ENCODE measurements at regions not wholly inside any gene's neighbourhood (a gene's known extent, or its start where the extent isn't known, plus 50 kb on each side); places are given as distances from the start of the nearest gene placed in this dataset.
"Not testable (repeated sequence)": the region's sequence is repeated elsewhere in the genome, so short reads cannot be mapped to it uniquely, and the experiment has no call there.

DNA sequence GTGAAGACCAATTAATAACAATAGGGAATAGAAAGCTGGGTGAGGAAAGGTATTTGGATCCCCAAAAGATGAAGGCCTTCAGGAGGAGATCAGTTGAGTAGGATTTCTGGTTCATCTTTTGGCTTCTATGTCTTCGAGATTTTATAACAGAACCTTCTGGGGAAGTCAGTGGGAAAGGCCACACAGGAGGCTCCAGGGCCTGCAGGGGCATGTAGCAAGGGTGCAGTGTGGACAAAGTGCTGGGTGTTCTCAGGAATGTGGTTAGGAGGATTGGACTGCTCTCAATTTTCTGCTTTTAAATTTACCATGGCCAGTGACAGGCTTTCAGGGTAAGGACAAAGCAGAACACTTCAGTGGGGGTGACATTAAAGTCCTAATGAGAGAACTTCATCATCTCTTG is 378.0 kb downstream of the CCSER2 start:
- DNase-seq: no peak

DNA sequence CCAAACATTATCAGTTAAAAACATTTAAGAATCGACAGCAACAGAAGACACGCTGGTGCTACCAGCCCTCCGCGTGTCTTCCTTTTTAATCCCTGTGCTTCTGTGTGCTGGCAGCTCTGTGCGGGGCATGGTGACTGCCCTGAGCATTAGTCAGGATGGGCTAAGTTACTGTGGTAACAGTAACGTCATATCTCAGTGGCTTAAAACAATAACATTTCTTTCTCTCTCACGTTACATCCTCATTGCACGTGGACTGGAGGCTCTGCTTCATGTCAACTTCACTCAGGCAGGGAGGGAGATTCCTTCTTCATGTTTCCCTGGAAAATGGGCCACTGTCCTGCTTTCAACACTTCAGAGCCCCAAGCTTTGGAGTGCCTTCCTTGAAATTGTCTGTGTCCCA is 378.5 kb downstream of the CCSER2 start:
- no peak for DNase-seq

DNA sequence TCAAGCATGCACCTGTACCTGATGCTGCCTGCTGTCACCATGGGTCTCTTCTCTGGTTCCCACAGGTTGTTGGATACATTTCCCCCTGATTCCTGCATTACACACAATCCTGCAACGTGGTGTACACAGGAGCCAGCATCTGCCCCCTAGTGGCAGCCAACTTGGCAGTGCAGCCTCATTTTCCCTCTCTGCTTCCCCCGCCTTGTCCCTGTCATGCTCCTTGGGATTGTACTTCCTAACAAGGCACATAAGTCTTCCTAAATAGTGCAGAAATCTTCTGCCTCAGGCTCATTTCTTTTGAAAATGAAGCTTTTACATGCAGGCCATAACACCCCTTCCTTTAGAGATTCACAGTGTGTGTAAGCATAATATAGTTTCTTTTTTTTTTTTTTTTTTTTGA is 387.5 kb downstream of the CCSER2 start:
- no peak for DNase-seq

DNA sequence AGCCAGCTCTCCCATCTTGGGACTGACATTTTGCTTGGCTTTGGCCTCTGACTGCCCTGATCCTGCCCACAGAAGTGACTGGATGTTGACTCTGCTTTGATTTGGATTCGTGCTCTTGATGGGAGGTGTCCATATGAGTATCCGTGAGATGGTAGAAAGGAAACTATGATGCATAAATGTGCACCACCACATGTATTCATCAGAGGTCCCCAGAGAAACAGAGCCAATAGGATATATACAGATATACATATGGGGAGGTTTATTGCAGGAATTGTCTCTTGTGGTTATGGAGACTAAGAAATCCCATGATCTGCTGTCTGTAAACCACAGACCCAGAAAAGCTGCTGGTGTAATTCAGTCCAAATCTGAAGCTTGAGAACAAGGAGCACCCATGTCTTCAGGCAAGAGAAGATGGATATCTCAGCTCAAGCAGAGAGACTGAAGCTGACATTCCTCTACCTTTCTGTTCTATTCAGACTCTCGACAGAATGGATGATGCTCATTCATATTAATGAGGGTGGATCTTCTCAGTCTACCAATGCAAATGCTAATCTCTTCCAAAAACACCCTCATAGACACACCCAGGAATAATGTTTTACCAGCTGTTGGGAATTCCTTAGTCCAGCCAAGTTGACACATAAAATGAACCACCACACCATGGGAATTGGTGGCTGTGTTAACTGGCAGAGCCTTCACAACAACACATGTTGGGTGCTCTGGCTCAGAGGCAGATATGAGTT is 390.7 kb downstream of the CCSER2 start:
- no peak for DNase-seq

DNA sequence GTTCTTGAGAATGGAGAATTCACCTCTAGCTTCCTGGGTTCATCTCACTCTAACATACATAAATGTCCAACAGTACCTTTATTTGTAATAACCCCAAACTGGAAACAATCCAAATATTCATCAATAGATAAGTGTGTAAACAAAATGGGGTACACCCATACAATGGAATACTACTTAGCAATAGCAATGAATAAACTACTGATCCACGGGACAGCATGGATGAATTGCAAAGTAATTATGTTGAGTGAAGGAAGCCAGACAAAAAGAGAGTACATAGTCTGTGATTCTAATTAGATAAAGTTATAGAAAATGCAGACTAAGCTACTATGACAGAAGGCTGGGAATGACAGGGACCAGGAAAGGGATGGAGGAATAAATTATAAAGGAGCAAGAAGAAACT is 391.3 kb downstream of the CCSER2 start:
- no peak for DNase-seq

DNA sequence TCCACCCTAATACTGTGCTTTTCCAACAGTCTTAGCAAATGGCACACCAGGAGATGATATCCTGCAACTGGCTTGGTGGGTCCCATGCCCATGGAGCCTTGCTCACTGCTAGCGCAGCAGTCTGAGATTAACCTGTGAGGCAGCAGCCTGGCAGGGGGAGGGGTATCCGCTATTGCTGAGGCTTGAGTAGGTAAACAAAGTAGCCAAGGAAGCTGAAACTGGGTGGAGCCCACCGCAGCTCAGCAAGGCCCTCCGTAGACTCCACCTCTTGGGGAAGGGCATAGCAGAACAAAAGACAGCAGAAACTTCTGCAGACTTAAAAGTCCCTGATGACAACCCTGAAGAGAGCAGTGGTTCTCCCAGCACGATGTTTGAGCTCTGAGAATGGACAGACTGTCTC is 399.0 kb downstream of the CCSER2 start:
- DNase-seq: no peak

DNA sequence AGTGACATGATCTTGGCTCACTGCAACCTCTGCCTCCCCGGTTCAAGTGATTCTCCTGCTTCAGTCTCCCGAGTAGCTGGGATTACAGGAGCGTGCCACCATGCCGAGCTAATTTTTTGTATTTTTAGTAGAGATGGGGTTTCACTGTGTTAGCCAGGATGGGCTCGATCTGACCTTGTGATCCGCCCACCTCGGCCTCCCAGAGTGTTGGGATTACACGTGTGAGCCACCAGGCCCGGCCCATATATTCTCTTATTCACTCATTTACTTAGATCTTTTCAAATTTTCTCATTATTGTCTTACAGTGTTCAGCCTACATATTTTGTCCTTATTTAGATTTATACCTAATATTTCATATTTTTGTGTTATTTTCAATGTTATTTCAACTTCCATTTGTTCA is 410.7 kb downstream of the CCSER2 start:
- DNase-seq: not testable (repeated sequence)

DNA sequence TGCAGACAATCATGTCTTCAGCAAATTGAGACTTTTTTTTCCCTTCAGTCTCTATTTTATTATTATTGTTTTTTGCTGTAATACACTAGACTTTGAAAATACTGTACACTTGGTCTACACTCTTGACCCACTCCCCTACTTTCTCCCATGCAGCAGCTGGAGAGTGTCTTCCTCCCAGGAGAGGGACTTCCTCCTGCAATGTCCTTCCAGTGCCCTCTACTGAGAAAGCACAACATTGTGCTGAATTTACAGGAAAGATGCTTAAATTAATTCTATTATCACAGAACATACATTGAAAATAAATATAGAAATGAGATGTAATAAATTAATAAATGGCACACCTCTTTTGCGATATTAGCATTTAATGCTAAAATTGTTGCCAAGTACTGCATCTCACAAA is 411.3 kb downstream of the CCSER2 start:
- no peak for DNase-seq

DNA sequence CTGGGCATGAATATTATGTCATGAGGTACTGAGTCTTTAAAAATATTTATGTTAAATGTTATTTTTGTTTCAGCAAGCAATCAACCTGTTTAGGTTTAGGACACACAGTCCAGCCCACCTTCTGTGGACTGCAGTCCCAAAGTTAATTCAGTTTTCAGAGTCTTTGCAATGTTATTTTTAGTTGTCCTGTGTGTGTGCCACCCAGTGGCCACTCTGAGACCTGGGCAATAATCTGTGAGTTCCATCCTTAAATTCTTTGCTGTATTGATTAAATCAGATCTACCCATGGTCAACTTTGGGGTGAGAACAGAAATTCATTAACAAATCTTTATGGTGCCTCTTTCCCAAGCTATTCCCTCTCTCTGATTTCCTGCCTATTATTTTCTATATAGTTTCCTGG is 415.1 kb downstream of the CCSER2 start:
- no peak for DNase-seq

DNA sequence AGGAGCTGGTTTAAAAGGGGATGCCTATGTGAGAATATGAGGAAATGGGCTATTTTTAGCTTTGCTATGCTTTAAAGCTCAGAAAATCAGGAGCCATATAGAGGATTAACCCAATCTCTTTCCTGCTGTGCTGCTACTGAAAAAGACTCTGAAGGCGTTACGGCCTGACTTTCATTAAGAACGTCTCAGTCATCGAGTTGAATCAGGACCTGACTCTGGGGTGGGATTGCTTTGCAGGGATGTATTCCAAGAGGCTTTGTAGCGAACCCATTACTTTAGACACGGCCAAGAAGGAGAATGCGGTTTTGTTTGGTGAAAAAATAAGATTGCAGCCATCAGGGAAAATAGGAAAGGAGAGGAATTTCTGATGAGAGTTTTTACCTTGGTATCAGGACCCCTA is 426.9 kb downstream of the CCSER2 start:
- DNase-seq: no peak

DNA sequence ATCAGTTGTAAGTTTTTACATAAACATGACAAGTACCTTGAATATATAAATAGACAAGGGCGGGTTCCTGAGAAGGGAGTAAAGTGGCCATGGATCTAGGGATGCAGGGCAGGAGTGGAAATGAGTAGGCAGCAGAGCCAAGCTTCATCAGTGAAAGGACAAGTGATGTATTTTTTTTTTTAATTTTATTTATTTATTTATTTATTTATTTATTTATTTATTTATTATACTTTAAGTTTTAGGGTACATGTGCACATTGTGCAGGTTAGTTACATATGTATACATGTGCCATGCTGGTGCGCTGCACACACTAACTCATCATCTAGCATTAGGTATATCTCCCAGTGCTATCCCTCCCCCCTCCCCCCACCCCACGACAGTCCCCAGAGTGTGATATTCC is 428.3 kb downstream of the CCSER2 start:
- DNase-seq: not testable (repeated sequence)

DNA sequence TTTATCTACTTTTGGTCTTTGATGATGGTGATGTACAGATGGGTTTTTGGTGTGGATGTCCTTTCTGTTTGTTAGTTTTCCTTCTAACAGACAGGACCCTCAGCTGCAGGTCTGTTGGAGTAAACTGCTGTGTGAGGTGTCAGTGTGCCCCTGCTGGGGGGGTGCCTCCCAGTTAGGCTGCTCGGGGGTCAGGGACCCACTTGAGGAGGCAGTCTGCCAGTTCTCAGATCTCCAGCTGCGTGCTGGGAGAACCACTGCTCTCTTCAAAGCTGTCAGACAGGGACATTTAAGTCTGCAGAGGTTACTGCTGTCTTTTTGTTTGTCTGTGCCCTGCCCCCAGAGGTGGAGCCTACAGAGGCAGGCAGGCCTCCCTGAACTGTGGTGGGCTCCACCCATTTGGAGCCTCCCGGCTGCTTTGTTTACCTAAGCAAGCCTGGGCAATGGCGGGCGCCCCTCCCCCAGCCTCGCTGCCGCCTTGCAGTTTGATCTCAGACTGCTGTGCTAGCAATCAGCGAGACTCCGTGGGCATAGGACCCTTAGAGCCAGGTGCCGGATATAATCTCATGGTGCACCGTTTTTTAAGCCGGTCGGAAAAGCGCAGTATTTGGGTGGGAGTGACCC is 433.7 kb downstream of the CCSER2 start:
- not testable (repeated sequence) for DNase-seq

DNA sequence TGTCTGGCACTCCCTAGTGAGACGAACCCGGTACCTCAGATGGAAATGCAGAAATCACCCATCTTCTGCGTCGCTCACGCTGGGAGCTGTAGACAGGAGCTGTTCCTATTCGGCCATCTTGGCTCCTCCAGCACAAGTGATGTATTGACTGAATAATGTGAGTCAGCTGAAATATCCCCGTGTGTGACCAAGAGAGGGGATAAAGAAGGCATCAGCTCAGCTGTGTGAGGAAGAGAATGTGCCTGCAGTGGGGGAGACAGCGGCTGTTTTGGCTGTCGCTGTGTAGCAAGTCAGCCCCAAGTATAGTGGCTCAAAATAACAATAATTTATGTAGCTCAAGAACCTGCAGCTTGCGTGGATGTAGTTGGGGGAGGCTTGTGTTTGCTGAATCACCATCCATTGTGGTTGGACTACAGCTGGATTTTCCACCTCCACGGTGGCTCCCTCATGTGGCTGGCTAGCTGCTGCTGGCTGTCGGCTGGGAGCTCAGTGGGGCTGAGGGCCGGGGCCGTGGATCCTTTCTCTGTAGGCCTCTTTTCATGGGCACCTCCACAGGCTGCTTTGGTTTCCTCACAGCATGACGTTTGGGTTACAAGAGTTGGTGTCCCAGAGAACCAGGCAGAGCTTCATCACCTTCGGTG is 434.5 kb downstream of the CCSER2 start:
- DNase-seq: no peak

DNA sequence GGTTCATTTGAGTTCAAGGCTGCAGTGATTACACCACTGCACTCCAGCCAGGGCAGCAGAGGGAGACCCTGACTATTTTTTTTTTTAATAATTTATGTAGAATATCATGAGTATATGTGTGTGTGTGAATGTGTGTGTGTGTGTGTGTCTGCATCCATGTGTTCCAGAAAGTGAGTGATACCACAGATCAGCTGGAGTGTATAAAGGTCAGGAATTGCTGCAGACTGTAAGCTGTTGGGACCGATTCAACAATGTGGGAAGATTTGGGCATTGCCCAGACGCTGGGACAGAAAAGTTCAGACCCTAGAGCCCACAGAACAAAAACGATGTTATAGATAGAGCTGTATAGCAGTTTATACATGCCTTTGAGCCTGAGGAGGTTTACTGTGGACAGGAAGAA is 435.6 kb downstream of the CCSER2 start:
- no peak for DNase-seq

DNA sequence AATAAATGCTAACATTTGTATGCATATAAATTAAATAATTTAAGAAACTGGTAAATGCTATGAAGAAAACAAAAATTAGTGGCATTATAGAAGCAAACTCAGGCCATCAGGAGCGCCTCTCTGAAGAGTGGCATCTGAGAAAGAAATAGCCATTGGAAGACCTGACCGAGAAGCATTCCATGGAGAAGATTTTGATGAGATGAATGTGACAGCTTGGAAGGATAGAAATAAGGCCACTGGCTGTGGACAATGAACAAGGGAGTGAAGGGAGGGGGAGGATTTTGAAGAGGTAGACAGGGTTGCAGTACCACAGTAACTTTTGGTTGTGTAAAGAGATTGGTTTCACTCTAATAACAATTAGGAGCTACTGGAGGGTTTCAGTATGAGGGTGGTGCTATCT is 436.7 kb downstream of the CCSER2 start:
- DNase-seq: no peak

DNA sequence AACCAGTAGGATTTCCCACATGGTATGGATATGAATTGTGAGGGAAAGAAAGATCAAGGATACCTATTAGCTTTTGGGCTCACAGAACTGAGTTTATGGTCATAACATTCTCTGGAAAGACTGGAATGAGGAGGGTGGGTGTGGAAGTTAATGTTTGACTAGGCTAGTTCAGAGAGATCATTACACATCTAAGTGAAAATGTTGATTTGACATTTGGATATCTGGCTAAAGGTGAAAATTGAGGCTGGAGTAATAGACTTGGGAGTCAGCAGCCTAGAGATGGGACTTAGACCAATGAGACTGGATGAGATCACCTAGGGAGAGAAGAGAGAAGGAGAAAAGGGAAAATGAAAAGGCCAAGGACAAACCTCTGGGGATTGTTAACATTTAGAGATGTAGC is 437.3 kb downstream of the CCSER2 start:
- no peak for DNase-seq

DNA sequence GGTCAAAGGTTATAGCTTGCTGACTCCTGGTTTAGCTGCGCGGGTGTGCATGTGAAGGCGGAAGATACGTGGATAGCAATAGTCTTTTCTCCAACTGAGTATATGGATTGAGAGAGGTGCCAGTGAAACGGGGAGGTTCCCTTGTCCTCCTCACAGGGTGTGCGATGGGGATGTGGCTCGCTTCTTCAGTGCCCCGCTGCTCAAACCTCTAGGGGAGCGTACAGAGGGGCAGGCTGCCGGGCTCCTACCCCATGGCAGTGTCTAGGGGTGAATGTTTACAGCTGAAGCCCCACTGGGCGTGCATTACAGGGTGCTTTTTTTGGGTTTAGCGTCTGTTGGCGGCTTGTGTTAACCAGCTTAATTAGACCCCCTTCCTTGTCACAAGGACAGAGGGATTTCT is 438.5 kb downstream of the CCSER2 start:
- DNase-seq: no peak

DNA sequence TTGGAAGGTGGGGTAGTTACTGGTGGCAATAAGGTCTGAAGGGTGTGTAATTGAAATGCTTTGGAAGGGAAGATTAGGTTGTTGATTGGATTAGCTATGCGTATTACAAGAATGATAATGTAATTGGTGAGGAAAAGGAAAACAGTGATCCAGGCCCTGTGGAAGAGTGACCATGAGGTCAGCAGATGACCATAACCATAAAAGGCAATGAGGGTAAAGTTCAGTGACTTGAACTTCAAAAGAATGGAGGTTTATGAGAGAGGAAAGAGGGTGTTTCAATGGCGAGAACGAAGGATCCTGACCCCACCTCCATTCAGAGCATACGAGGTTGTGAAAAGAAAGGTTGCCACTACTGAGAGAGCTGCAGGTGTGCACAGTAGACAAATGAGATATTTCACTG is 439.7 kb downstream of the CCSER2 start:
- DNase-seq: no peak

DNA sequence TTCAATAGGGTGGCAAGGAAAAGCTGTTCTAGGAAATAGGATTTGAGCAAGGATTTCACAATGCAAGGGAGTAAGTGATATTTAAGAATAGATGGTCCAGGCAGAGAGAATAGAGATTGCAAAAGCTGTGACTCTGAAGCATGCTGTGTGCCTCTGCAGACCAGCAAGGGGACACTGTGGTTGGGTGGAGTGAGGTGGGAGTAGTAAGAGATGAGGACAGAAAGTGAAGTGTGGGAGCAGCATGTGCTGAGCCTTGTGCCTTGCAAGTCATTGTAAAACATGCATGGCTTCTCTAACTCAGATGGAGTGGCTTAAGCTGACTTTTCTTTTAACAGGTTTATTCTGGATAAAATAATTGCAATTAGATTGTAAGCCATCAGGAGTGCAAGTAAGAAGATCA is 442.4 kb downstream of the CCSER2 start:
- no peak for DNase-seq

DNA sequence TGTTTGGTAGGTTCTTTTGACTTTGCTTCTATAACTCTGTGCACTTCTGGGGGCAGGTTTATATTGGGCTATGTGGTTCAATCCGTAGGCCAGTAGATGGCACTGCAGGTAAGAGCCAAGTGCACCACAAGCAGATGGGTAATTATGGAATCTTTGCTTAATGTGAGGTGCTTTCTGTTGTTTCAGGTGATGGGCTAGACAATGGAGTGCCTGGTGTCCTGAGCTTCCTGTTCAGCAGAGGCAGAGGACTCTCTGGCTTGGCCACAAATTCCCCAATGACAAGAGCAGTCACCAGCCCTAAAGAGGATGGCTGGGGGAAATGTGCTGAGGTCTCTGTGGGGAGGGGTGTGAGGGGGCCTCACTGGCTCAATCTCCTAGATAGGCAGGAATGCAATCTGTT is 455.0 kb downstream of the CCSER2 start:
- no peak for DNase-seq

DNA sequence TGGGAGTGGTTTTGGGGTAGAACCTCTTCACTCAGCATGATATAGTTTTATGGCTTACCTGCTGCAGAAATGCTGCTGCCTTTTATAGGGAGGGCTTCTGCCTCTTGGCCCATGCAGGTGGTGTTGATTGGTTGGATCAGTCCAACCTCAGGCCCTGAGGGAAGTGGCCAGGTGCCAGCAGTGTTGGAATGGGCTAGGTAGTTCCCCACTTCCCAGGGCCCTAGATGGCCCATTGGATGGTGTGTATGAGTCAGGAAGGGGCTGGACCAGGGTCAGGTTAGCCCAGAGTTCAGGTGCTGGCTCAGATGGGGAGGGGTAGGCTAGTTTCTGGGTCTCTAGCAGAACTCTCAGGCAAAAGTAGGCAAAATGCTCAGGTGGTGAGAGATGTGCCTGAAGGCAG is 455.5 kb downstream of the CCSER2 start:
- DNase-seq: no peak

DNA sequence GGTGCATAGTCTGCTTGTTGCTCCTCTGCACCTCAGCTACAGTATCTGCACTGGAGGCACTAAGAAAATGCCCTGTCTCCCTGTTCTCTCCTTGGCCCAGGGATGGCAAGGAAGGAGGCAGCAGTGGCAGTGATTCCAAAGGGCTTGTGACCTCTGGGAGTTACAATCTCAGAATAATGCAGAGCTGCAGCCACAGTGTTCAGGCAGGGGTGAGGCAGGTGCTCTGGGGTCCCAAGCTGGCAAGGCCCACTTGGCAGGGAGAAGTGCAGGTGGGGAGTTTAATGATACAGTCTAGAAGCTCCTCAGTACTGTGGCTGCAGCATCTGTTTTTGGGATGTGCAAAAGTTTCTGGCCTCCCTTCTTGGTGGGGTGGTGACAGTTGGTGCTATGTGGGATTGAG is 456.4 kb downstream of the CCSER2 start:
- DNase-seq: no peak

DNA sequence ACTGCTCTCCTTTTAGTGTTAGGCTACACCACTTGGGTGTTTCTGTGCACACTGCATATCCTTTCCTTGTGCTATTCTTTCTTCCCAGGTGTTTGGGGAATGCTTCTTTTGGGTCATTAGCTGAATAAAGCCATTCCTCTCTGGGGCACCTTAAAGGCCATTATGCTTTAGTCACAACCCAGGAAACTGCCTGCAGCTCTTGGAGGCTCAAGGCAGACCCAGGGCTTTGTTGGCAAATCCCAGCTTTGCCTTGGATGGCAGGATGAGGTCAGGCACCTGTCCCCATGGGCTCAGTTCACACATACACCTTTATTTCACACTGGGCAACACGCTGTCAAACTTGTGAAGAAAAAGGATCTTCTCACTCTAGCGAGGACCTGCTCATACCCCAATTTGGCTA is 460.6 kb downstream of the CCSER2 start:
- DNase-seq: no peak

DNA sequence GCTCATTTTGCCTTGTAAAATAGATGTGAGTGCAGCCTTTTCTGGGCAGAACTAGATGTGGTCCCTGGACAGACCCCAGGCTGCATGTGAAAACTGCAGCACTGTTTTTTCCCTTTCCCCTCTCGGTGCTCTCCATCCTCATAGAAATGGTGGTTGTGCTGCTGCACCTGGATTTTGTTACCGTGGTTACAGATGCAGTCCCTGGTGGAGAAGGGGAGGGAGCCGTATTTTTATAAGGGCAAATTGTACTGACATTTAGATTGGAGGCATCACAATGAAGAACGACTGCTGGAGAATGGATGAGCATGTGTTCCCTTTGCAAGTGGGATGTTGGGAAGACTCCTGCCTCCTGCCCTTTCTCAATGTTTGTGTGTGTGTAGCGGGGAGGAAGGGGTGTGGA is 469.9 kb downstream of the CCSER2 start:
- DNase-seq: no peak

DNA sequence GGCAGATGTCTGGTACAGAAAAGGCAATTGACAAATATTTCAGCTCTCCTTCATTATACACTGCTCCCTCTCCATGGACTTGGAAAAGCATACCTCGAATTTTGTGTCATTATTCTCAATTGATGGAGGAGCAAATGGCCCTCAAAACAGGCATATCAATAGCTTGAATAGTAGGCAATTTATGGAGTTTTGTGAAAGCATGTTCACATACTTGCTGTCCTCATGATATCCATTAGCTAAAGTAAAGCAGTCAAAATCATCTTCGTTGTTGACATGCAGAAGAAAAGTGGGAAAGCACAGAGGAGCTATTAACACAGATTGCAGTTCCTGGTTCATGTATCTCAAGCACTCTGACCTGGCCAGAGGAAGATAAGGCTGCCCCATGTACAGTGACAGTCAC is 472.8 kb downstream of the CCSER2 start:
- no peak for DNase-seq

Measured in CD4-positive, alpha-beta T cell treated with Interleukin-1 beta for 1 hour (primary cell).